ENCODE measurements at regions not wholly inside any gene's neighbourhood (a gene's known extent, or its start where the extent isn't known, plus 50 kb on each side); places are given as distances from the start of the nearest gene placed in this dataset.

GRCh38 chr6:125453516-125453915 is 151.7 kb upstream of the HDDC2 start:
- TF ChIP-seq ELF4 (CRISPR knock-in tag; IDR thresholded peaks at IDR 0.05; ENCODE audit: low read depth), result no peak
- TF ChIP-seq CTCF (IDR thresholded peaks at IDR 0.05), result no peak
- TF ChIP-seq ZBTB21 (CRISPR knock-in tag; IDR thresholded peaks at IDR 0.05; ENCODE audit: borderline replicate concordance), result no peak
- no peak for TF ChIP-seq IRF1 (CRISPR knock-in tag; IDR thresholded peaks at IDR 0.05)
- TF ChIP-seq ZNF263 (CRISPR knock-in tag; IDR thresholded peaks at IDR 0.05; ENCODE audit: low read depth), result no peak
- no peak for TF ChIP-seq FOXP1 (CRISPR knock-in tag; IDR thresholded peaks at IDR 0.05; ENCODE audit: borderline replicate concordance)
- TF ChIP-seq ETV6 (CRISPR knock-in tag; IDR thresholded peaks at IDR 0.05), result no peak
- TF ChIP-seq FOXJ3 (CRISPR knock-in tag; IDR thresholded peaks at IDR 0.05; ENCODE audit: borderline replicate concordance), result no peak
- TF ChIP-seq CBFB (CRISPR knock-in tag; IDR thresholded peaks at IDR 0.05; ENCODE audit: low read depth), result no peak
- no peak for TF ChIP-seq MAX (CRISPR knock-in tag; IDR thresholded peaks at IDR 0.05)
- no peak for TF ChIP-seq PRDM15 (CRISPR knock-in tag; IDR thresholded peaks at IDR 0.05)

Data from WTC11 (cell line).